GM21723 (cell line): ENCODE measurements at regions not wholly inside any gene's neighbourhood (a gene's known extent, or its start where the extent isn't known, plus 50 kb on each side); places are given as distances from the start of the nearest gene placed in this dataset.

ENCODE experiments used
- ATAC-seq: cut with Tn5 transposase; IDR thresholded peaks from one replicate; pipeline ENCODE4 v1.9.1; 2021; ENCODE audit warnings: mild to moderate bottlenecking, moderate library complexity; ENCODE audit not compliant: unreplicated experiment

GRCh38 chr15:26378304-26378703 lies 394.6 kb downstream of the GABRB3 start:
- no peak for ATAC-seq

- ATAC-seq = no peak
Measured at GRCh38 chr15:26376243-26376642, 396.6 kb downstream of the GABRB3 start.

- ATAC-seq = no peak
Measured at GRCh38 chr15:26374806-26375205, 398.1 kb downstream of the GABRB3 start.

DNA sequence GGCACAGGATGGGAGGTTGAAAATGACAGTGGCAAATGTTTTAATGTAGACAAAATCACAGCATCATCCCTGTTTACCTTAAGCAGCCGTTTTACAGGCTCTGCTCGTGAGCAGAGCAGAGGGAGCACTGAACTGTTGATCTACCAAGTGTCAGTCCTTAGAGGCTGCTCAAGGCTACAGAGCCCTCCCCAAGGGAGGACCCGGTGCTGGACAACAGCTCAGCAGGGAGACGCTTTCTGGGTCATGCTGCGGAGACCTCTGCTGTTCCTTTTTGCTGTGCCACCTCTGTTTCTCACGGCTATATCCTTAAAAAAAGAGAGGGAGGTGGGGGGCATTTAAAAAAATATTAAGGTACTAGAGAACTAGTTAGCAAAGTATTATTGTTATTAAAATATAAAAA lies 400.2 kb downstream of the GABRB3 start:
- ATAC-seq = no peak

DNA sequence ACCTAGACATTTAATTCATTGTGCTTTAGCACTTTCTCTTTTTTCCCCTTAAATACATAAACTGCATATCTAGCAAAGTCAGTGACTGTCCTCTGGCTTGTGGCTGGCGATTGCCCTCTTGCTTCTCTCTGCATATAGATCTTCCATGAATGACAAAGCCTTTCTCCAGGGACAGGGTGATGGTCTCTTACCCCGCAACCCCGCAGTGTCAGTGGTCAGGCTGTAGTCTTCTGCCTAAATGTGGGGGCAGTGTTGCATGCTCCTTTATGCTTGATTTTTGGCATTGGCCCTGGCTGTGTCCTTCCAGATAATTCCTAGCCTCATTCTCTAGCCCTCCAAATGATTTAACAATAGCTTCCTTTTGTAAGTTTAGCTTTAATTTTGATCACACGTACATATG lies 407.8 kb downstream of the GABRB3 start:
- ATAC-seq = no peak

DNA sequence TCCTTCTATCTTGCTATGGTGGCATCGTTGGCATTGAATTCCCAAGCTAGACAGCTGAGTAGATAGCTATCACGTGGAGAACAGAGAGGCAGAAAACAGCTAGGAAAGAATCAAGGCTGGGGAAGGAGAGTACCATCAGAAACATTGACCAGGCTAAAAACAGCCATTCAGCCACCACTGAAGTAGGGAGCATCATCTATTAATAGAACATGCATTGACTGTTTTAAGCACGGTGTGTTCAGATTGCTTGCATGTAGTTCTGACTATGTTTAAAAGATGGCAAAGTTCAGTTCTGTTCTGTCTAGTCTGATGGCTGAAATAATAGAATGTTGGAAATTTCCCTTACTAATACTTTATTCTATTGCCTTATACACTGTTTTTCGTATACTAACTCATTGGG lies 413.0 kb downstream of the GABRB3 start:
- ATAC-seq = no peak

GRCh38 chr15:26358708-26359107 lies 414.2 kb downstream of the GABRB3 start:
- no peak for ATAC-seq

DNA sequence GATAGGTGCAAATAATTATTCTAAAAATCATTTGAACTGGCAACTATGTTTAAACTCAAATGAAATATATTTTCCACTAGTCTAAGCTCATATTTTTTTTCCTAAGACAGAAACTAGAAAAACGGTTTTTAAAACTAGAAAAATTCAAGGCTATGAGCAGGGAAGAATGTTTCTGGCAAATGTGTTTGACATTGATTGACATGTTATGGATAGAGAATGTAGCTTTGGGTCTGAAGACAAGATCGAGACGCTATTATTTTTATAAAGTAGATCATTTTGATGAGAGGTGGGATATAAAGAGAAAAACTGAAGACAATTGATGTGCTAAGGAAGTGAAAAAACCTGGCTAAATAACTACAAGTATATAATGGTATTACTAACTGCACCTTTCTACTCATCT lies 415.2 kb downstream of the GABRB3 start:
- no peak for ATAC-seq

GRCh38 chr15:26355472-26356074 lies 417.3 kb downstream of the GABRB3 start:
- ATAC-seq = no peak

GRCh38 chr15:26352909-26353308 lies 420.0 kb downstream of the GABRB3 start:
- no peak for ATAC-seq

GRCh38 chr15:26352406-26352805 lies 420.5 kb downstream of the GABRB3 start:
- ATAC-seq = no peak

- no peak for ATAC-seq
Measured at GRCh38 chr15:26325495-26325894, 447.4 kb downstream of the GABRB3 start.

- no peak for ATAC-seq
Measured at GRCh38 chr15:26323566-26323965, 449.3 kb downstream of the GABRB3 start.

DNA sequence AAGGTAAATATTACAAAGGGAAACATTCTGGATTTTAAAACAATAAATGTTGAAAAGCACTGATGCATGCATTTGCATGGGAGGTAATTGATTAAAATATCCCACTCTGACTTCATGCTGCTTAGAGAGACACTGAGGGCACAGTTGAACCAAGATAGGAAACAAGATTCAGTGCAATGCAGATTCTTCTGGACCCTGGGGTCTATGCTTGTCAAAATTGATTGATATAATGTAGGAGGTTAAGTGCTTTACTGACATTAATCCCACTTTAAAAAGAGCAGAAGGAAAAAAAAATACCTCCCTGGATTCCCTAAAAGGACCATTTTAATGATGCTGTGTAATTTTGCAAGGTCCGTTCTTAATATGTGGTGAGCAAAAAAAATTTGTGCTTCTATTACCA lies 454.2 kb downstream of the GABRB3 start:
- ATAC-seq = no peak

- no peak for ATAC-seq
Measured at GRCh38 chr15:26314577-26314976, 451.4 kb upstream of the ATP10A start.

DNA sequence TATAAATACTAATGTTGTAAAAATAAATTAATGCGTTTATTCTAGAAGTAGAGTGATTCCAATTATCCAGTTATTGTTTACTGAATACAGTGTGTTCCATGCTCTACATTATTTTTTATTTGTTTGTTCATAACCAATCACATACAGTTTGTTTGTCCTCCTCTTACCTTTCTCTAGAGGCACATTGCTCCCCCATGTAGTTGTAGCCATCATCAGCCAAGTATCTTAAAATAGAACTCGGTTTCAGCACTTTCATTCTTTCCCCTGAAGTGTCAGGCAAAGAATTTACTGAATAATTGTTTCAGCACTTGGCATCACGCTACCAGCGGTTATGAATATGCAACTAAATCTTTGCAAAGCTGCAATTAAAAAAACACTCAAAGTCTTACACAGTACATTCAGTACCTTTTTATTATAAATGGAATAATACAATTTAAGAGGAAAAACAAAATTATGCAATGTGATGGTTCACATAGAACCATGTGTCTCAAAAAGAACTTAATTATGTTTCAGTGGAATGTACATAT lies 448.6 kb upstream of the ATP10A start:
- ATAC-seq = no peak

DNA sequence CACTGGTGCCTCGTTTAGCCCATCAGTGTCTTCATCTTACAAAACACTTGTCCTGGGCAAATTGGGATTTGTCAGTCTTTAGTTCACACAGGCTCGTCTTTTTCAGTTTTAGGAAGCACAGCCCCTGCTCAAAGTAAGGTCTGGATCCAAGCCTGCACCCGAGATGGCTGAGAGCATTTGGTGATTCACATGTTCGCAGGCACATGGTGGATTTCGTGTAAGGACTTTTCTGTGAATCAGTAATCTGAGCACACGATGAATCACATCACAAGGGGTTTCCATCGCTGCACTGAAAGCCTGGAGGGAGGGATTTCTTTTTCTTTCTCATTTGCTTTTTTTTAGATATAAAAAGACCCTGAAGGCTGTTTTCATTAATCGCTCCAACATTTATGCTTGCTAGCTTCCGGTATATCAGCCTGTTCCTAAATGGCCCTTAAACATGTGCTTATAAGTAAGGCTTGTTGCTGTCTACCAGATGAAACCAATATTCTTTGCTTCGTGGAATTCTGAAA lies 435.6 kb upstream of the ATP10A start:
- ATAC-seq = no peak

- no peak for ATAC-seq
Measured at GRCh38 chr15:26298010-26298658, 435.0 kb upstream of the ATP10A start.

DNA sequence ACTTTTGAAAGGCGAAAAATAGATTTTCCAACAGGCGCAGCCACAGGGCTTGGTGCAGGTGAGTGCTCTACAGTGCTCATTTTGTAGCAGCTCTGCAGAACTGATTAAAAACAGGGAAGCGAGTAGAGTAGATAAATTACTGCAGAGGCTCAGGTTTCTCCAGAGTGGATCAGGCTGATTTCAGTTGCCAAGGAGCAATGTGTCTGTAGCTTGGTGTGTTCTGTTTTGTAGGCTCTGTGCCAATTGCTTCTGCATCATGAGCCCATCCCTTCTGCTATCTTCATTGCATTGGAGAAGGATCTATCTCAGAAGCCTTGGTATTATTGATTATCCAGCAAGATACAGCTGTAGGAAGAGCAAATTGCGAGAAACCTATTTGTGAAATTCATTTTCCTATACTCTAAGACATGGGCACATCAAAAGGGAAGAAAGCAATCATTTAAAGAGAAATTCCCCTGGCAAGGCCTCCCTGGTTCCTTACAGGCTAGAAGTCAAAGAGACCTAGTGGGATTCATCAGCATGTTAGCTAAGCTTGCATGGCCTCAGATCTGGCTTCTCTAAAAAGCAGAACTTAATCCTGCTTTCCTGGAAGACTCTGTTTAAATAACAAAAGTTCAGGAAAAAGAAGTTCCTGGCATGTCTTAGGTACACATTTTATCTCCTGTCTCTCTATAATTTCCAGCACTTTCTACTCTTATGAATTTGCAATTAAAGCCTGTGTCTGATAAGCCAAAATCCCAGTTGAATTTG lies 432.4 kb upstream of the ATP10A start:
- ATAC-seq = no peak

GRCh38 chr15:26294059-26294689 lies 431.0 kb upstream of the ATP10A start:
- ATAC-seq = no peak

DNA sequence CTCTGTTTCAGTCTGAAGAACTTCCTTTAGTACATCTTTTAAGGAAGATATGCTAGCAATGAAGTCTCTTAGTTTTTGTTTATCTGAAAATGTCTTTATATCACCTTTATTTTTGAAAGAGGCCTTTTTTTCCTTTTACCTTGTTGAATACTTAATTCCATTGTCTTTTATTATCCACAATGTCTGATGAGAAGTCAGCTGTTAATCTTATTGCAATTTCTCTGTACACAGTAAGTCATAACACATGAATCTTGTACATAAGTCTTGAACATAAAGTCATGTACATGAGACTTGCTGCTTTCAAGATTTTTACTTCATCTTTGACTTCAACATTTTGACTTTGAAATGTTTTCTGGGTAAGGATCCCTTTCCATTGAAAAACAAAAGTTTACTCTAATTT lies 424.3 kb upstream of the ATP10A start:
- no peak for ATAC-seq
